NCI-H1417 (cell line): ENCODE measurements at regions not wholly inside any gene's neighbourhood (a gene's known extent, or its start where the extent isn't known, plus 50 kb on each side); places are given as distances from the start of the nearest gene placed in this dataset.
A peak's percentile ranks its signal among the peaks of the same experiment; 100 is the strongest.
"Not testable (repeated sequence)": the region's sequence is repeated elsewhere in the genome, so short reads cannot be mapped to it uniquely, and the experiment has no call there.

Experiments
- DNase-seq, 3 experiments: peaks; one replicate each; lab custom pipeline; 2025; lab: John Stamatoyannopoulos, UW

GRCh38 chr9:78713614-78714405 is 416.9 kb downstream of the PSAT1 start:
- peak in 2 of 3 experiments; percentile 51 to 75 for DNase-seq

- peak in 1 of 3 experiments; percentile 48 for DNase-seq
Measured at GRCh38 chr9:78714576-78714975, 417.7 kb downstream of the PSAT1 start.

- not testable (repeated sequence) for DNase-seq
Measured at GRCh38 chr9:78719029-78719428, 422.1 kb downstream of the PSAT1 start.

- no peak for DNase-seq
Measured at GRCh38 chr9:78724896-78725295, 428.0 kb downstream of the PSAT1 start.

GRCh38 chr9:78725503-78725902 is 428.6 kb downstream of the PSAT1 start:
- no peak for DNase-seq

- DNase-seq = no peak
Measured at GRCh38 chr9:78745331-78745730, 448.4 kb downstream of the PSAT1 start.

GRCh38 chr9:78746010-78746409 is 449.1 kb downstream of the PSAT1 start:
- peak in 2 of 3 experiments; percentile 71 to 97 for DNase-seq

- peak in 1 of 3 experiments; percentile 8 for DNase-seq
Measured at GRCh38 chr9:78753039-78753438, 456.1 kb downstream of the PSAT1 start.

- no peak for DNase-seq
Measured at GRCh38 chr9:78756813-78757510, 460.0 kb downstream of the PSAT1 start.

- DNase-seq = no peak
Measured at GRCh38 chr9:78763424-78763823, 466.5 kb downstream of the PSAT1 start.

GRCh38 chr9:78765861-78766260 is 468.9 kb downstream of the PSAT1 start:
- no peak for DNase-seq

- DNase-seq = no peak
Measured at GRCh38 chr9:78767490-78767889, 470.6 kb downstream of the PSAT1 start.

- peak in 2 of 3 experiments; percentile 24 to 30 for DNase-seq
Measured at GRCh38 chr9:78769690-78770089, 472.8 kb downstream of the PSAT1 start.

GRCh38 chr9:78775211-78775610 is 478.3 kb downstream of the PSAT1 start:
- peak in 1 of 3 experiments; percentile 73 for DNase-seq

GRCh38 chr9:78775696-78776295 is 478.9 kb downstream of the PSAT1 start:
- DNase-seq = peak in 2 of 3 experiments; percentile 36 to 71

- no peak for DNase-seq
Measured at GRCh38 chr9:78777747-78778146, 480.8 kb downstream of the PSAT1 start.

- DNase-seq = no peak
Measured at GRCh38 chr9:78778318-78778717, 481.4 kb downstream of the PSAT1 start.

GRCh38 chr9:78778861-78779374 is 482.0 kb downstream of the PSAT1 start:
- no peak for DNase-seq

GRCh38 chr9:78781681-78782080 is 484.8 kb downstream of the PSAT1 start:
- no peak for DNase-seq

- no peak for DNase-seq
Measured at GRCh38 chr9:78782234-78782633, 485.3 kb downstream of the PSAT1 start.

- DNase-seq = no peak
Measured at GRCh38 chr9:78782858-78783257, 485.9 kb downstream of the PSAT1 start.

- DNase-seq = no peak
Measured at GRCh38 chr9:78783743-78784142, 486.8 kb downstream of the PSAT1 start.

GRCh38 chr9:78786794-78787193 is 489.9 kb downstream of the PSAT1 start:
- DNase-seq = no peak
